Body of pancreas (tissue), 4 donors: ENCODE measurements at regions not wholly inside any gene's neighbourhood (a gene's known extent, or its start where the extent isn't known, plus 50 kb on each side); places are given as distances from the start of the nearest gene placed in this dataset.
A peak's percentile ranks its signal among the peaks of the same experiment; 100 is the strongest.

Experiments used
- ATAC-seq: fragments of 150-250 bp; one replicate; pipeline ENCODE4 v1.9.1; 2016
- DNase-seq, 4 donors: peaks; one replicate each; pipeline ENCODE4 v3.0.0-alpha.2; 2019
- H3K27ac ChIP-seq, 4 donors: fragments of 200-600 bp; sonication (generic); 1 replicate in 3 of 4; 2 replicates in 1 of 4; pipeline versions ENCODE4 v1.5.1 to v1.6.1; 2016 to 2019; ENCODE audit warnings: mild to moderate bottlenecking in 1 of 4, mixed read lengths in 1 of 4, moderate library complexity in 1 of 4
- H3K27me3 ChIP-seq, 2 donors: fragments of 200-600 bp; sonication (generic); one replicate each; pipeline ENCODE4 v1.6.0; 2016; ENCODE audit warnings: mild to moderate bottlenecking in 1 of 2
- H3K36me3 ChIP-seq, 2 donors: fragments of 200-600 bp; sonication (generic); replicated peaks in 1 of 2; 2 replicates each; pipeline ENCODE4 v1.5.1; 2016; ENCODE audit warnings: low read depth in 2 of 2; ENCODE audit not compliant: insufficient read depth in 1 of 2
- H3K4me1 ChIP-seq: fragments of 200-600 bp; sonication (generic); one replicate; pipeline ENCODE4 v1.6.0; 2016
- H3K4me3 ChIP-seq, 2 donors: fragments of 200-600 bp; sonication (generic); 1 replicate in 1 of 2; 2 replicates in 1 of 2; pipeline ENCODE4 v1.5.1; 2016 to 2019
- H3K9me3 ChIP-seq, 3 donors: fragments of 200-600 bp; sonication (generic); 1 replicate in 2 of 3; 2 replicates in 1 of 3; pipeline ENCODE4 v1.5.1; 2016
- CTCF ChIP-seq, 7 experiments: fragments of 450-650 bp in 4 of 7; fragments of 200-600 bp in 3 of 7; sonication (generic) in 3 of 7; IDR thresholded peaks; one replicate each; pipeline ENCODE4 v1.5.1; 2016 to 2019; ENCODE audit warnings: antibody characterized with exemption in 7 of 7
- POLR2A ChIP-seq, 3 donors: fragments of 450-650 bp; IDR thresholded peaks; one replicate each; pipeline ENCODE4 v1.6.1; 2016; ENCODE audit warnings: antibody characterized with exemption in 3 of 3, mild to moderate bottlenecking in 2 of 3
- WGBS, 2 donors: methylation state at CpG; one replicate each; pipeline ENCODE4 v1.1.5; 2017; 5-methylcytosine and 5-hydroxymethylcytosine counted together
- intact Hi-C: fragments of 100-400 bp; cut with DNase I; formaldehyde crosslinking; loops from one replicate; pipeline ENCODE4 v1.15.1; 2023

GRCh38 chr5:67966712-67967111 is 248.8 kb upstream of the PIK3R1 start:
- Histone ChIP-seq H3K4me1 (peaks cover 22% of the 10 kb centered on the region), H3K4me3 (no peak overlapping the region), H3K36me3 (no peaks in the 10 kb centered on the region), H3K9me3 (no peaks in the 10 kb centered on the region), H3K27ac (no peak overlapping the region), H3K27me3 (no peaks in the 10 kb centered on the region)
- WGBS, 2 donors: 90 to 100% methylated on average over 1 of the region's 1 CpG
- DNase-seq: no peak
- no peak for ATAC-seq
- intact Hi-C loops: no loop called here
- TF ChIP-seq POLR2A (IDR thresholded peaks at IDR 0.05) (no peak), CTCF (IDR thresholded peaks at IDR 0.05) (no peak)

GRCh38 chr5:67964619-67965018 is 250.9 kb upstream of the PIK3R1 start:
- TF ChIP-seq POLR2A (IDR thresholded peaks at IDR 0.05): no peak
- no peak for TF ChIP-seq CTCF (IDR thresholded peaks at IDR 0.05)
- intact Hi-C loops: no loop called here
- no peaks in the 10 kb centered on the region for H3K27me3 ChIP-seq
- no peaks in the 10 kb centered on the region for H3K36me3 ChIP-seq
- peak overlapping the region in 3 of 4 donors; percentile 43 to 57 (median 48) for H3K27ac ChIP-seq
- 20 to 24% methylated on average over 2 of the region's 2 CpGs for WGBS, 2 donors
- no peaks in the 10 kb centered on the region for H3K9me3 ChIP-seq
- no peak overlapping the region for H3K4me3 ChIP-seq
- no peak for DNase-seq
- ATAC-seq: no peak
- peaks cover 13% of the 10 kb centered on the region for H3K4me1 ChIP-seq

DNA sequence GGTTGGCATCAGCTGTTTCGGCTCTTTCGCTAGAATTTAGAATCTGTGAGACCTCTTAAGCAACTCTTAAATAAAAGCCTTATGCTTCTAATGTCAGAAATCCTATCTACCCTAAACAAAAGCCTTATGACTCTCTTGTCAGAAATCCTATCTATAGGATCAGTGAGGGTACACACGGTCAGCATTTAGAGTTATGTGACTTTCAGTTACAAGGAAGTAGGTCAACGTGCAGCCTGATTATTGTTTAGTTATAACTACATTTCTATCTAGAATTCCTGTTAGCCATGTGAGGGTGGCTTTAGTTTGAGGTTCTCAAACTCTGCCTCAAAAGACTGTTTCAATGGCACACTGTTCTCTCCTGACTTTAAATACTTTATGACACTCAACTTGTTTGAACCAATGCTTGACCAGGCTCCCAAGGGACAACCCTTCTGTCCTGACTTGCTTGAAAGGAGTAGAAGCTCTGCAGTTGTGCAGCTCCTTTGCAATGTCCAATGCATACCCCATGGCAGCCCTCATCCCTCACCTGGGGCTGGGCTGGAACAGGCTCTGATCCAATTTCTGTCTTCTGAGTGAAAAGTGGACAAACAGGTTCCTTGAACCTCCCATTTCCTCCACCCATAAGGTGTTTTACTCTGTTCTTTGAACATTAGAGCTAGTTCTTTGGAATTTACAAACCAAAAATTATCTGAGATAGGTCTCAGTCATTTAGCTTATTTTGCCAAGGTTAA is 251.6 kb upstream of the PIK3R1 start:
- DNase-seq: peak; percentile 35 to 61 (median 41)
- H3K27me3 ChIP-seq: no peaks in the 10 kb centered on the region
- no peaks in the 10 kb centered on the region for H3K9me3 ChIP-seq
- TF ChIP-seq POLR2A (IDR thresholded peaks at IDR 0.05) (no peak), CTCF (IDR thresholded peaks at IDR 0.05) (no peak)
- intact Hi-C loops: no loop called here
- H3K4me3 ChIP-seq: no peak overlapping the region
- H3K36me3 ChIP-seq: no peaks in the 10 kb centered on the region
- ATAC-seq: peak; percentile 87
- 84 to 91% methylated on average over 4 of the region's 4 CpGs for WGBS, 2 donors
- peak overlapping the region in 3 of 4 donors; percentile 43 to 57 (median 48) for H3K27ac ChIP-seq
- H3K4me1 ChIP-seq: peaks cover 13% of the 10 kb centered on the region

GRCh38 chr5:67960939-67961338 is 254.6 kb upstream of the PIK3R1 start:
- no peak for DNase-seq
- H3K36me3 ChIP-seq: no peaks in the 10 kb centered on the region
- no peak for ATAC-seq
- H3K4me1 ChIP-seq: peaks cover 13% of the 10 kb centered on the region
- H3K4me3 ChIP-seq: no peak overlapping the region
- no peak for TF ChIP-seq CTCF (IDR thresholded peaks at IDR 0.05)
- TF ChIP-seq POLR2A (IDR thresholded peaks at IDR 0.05): no peak
- H3K9me3 ChIP-seq: no peaks in the 10 kb centered on the region
- intact Hi-C loops: no loop called here
- no peaks in the 10 kb centered on the region for H3K27me3 ChIP-seq
- WGBS, 2 donors: 66 to 71% methylated on average over 2 of the region's 2 CpGs
- no peak overlapping the region for H3K27ac ChIP-seq

DNA sequence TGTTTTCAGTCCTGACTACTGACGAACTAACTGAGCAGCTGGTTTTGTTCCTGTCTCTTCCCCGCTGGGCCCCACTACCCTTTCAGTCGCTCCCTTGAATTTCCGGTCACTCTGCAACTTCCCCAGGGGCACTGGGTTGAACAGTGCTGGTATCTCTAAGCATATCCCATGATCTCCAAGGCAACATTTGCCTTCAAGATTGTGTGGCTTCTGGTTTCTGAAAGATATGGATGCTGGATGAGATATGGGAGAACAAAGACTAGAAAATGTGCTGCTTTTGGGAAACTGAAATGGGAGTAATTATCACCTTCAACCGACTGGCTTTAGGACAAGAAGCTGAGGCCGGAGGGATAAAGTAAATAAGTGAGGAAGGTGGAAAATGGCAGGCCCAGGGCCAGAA is 258.2 kb upstream of the PIK3R1 start:
- ATAC-seq: no peak
- WGBS, 2 donors: 64 to 66% methylated on average over 5 to 6 of the region's 6 CpGs
- H3K36me3 ChIP-seq: no peaks in the 10 kb centered on the region
- H3K27ac ChIP-seq: no peak overlapping the region
- H3K4me1 ChIP-seq: no peaks in the 10 kb centered on the region
- TF ChIP-seq CTCF (IDR thresholded peaks at IDR 0.05) (no peak), POLR2A (IDR thresholded peaks at IDR 0.05) (no peak)
- intact Hi-C loops: no loop called here
- no peaks in the 10 kb centered on the region for H3K27me3 ChIP-seq
- H3K9me3 ChIP-seq: no peaks in the 10 kb centered on the region
- peak in 1 of 4 donors; percentile 8 for DNase-seq
- no peak overlapping the region for H3K4me3 ChIP-seq
